ENCODE measurements at regions not wholly inside any gene's neighbourhood (a gene's known extent, or its start where the extent isn't known, plus 50 kb on each side); places are given as distances from the start of the nearest gene placed in this dataset.

DNA sequence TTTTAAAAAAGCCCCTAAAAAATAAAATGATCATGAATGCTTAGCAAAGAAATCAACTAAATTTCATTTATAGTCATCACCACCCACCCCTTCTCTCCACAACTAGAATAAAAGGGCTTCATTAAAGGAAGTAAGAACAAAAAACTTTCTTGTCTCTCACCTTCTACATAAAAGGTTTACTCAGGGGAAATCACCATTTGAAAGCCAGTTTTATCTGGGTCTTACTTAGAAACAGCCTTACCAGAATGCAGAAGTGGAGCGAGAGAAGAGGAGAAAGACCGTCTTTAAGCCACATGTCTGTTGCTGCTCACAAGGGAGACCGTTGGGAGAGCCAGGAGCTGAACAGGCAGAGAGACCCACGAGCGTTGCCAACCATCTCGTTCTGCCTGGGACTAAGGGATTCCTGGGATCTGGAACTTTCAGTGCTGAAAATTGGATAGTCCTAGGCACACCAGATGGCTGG, 350.1 kb upstream of the PROK2 start:
- TF ChIP-seq, protein P1, sequence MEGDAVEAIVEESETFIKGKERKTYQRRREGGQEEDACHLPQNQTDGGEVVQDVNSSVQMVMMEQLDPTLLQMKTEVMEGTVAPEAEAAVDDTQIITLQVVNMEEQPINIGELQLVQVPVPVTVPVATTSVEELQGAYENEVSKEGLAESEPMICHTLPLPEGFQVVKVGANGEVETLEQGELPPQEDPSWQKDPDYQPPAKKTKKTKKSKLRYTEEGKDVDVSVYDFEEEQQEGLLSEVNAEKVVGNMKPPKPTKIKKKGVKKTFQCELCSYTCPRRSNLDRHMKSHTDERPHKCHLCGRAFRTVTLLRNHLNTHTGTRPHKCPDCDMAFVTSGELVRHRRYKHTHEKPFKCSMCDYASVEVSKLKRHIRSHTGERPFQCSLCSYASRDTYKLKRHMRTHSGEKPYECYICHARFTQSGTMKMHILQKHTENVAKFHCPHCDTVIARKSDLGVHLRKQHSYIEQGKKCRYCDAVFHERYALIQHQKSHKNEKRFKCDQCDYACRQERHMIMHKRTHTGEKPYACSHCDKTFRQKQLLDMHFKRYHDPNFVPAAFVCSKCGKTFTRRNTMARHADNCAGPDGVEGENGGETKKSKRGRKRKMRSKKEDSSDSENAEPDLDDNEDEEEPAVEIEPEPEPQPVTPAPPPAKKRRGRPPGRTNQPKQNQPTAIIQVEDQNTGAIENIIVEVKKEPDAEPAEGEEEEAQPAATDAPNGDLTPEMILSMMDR (conservative IDR thresholded peaks at IDR 0.05; ENCODE audit: low read depth, low read length), result no peak
- no peak for TF ChIP-seq NFE2L2 (IDR thresholded peaks at IDR 0.05; ENCODE audit: low read depth, low read length)
- TF ChIP-seq POLR2A (IDR thresholded peaks at IDR 0.05; ENCODE audit: low read depth, low read length), result no peak
- no peak for TF ChIP-seq MAFK (IDR thresholded peaks at IDR 0.05; ENCODE audit: low read depth, low read length)
- TF ChIP-seq CEBPB (IDR thresholded peaks at IDR 0.05; ENCODE audit: low read depth, low read length), result no peak
- no peak for TF ChIP-seq MAZ (IDR thresholded peaks at IDR 0.05; ENCODE audit: borderline replicate concordance, low read depth, low read length)
- no peak for TF ChIP-seq RAD21 (IDR thresholded peaks at IDR 0.05; ENCODE audit: low read length)
- no peak for TF ChIP-seq CHD1 (IDR thresholded peaks at IDR 0.05; ENCODE audit: low read depth, low read length)
- TF ChIP-seq, protein P2, sequence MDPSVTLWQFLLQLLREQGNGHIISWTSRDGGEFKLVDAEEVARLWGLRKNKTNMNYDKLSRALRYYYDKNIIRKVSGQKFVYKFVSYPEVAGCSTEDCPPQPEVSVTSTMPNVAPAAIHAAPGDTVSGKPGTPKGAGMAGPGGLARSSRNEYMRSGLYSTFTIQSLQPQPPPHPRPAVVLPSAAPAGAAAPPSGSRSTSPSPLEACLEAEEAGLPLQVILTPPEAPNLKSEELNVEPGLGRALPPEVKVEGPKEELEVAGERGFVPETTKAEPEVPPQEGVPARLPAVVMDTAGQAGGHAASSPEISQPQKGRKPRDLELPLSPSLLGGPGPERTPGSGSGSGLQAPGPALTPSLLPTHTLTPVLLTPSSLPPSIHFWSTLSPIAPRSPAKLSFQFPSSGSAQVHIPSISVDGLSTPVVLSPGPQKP (IDR thresholded peaks at IDR 0.05; ENCODE audit: borderline replicate concordance, low read depth, low read length), result no peak
- no peak for TF ChIP-seq FOS (IDR thresholded peaks at IDR 0.05; ENCODE audit: low read depth, low read length)
- no peak for TF ChIP-seq MXI1 (IDR thresholded peaks at IDR 0.05; ENCODE audit: borderline replicate concordance, low read depth, low read length)

Measured in IMR-90 (cell line).